H1 (cell line): ENCODE measurements at regions not wholly inside any gene's neighbourhood (a gene's known extent, or its start where the extent isn't known, plus 50 kb on each side); places are given as distances from the start of the nearest gene placed in this dataset.

Experiments
- ATF3 ChIP-seq: IDR thresholded peaks from 2 replicates; pipeline ENCODE4 v1.6.1; 2011; ENCODE audit warnings: low read depth, mild to moderate bottlenecking, low read length; ENCODE audit not compliant: insufficient read depth
- GTF2F1 ChIP-seq: IDR thresholded peaks from 2 replicates; pipeline ENCODE4 v1.6.1; 2012; ENCODE audit warnings: low read depth, low read length, improper control_type of control experiment, borderline replicate concordance
- KDM1A ChIP-seq: fragments of 200-600, 300-600 bp; sonication (generic); IDR thresholded peaks from 2 replicates; pipeline ENCODE4 v1.7.1; 2016; ENCODE audit warnings: mild to moderate bottlenecking, low read length, borderline replicate concordance
- SP4 ChIP-seq: IDR thresholded peaks from 2 replicates; pipeline ENCODE4 v1.6.1; 2012; ENCODE audit warnings: low read length, inconsistent platforms
- TBP ChIP-seq: IDR thresholded peaks from 2 replicates; pipeline ENCODE4 v1.6.1; 2011; ENCODE audit warnings: low read depth, low read length, improper control_type of control experiment
- YY1 ChIP-seq: IDR thresholded peaks from 2 replicates; pipeline ENCODE4 v1.6.1; 2011; ENCODE audit warnings: low read depth, mild to moderate bottlenecking, low read length

- TF ChIP-seq ATF3 (no peak), YY1 (no peak), KDM1A (no peak), GTF2F1 (no peak), TBP (no peak), SP4 (no peak)
Measured at GRCh38 chr4:62474802-62475201, 1274.7 kb downstream of the ADGRL3 start (continued).
